SK-N-SH (cell line): ENCODE measurements at regions not wholly inside any gene's neighbourhood (a gene's known extent, or its start where the extent isn't known, plus 50 kb on each side); places are given as distances from the start of the nearest gene placed in this dataset.

ENCODE experiments used
- CTCF ChIA-PET: fragments of 300-600, 350-600 bp; formaldehyde crosslinking; extraction: SDS; loops from one replicate; lab custom pipeline; 2021; lab: Yijun Ruan, JAX
- POLR2A ChIA-PET: fragments of 350-600 bp; sonication (Branson Sonifier 250); formaldehyde crosslinking; extraction: SDS; loops from one replicate; lab custom pipeline; 2020; ENCODE audit warnings: antibody characterized with exemption, inconsistent platforms; lab: Yijun Ruan, JAX
- DNase-seq: peaks from one replicate; pipeline ENCODE4 v3.0.0; 2012
- H2AFZ ChIP-seq: fragments of 200-600 bp; sonication (generic); 2 replicates; pipeline ENCODE4 v1.8.1; 2016; ENCODE audit warnings: antibody characterized with exemption, mild to moderate bottlenecking, low read depth
- H3F3A ChIP-seq: fragments of 200-600 bp; sonication (generic); replicated peaks from 2 replicates; pipeline ENCODE3; 2016; ENCODE audit warnings: antibody characterized with exemption, mild to moderate bottlenecking; ENCODE audit not compliant: insufficient read depth
- H3K27ac ChIP-seq, 2 experiments: fragments of 200-500 bp in 1 of 2; fragments of 200-600 bp in 1 of 2; sonication (Bioruptor generic) in 1 of 2; sonication (generic), shearing (Covaris generic) in 1 of 2; 2 replicates each; pipeline versions ENCODE4 v1.5.1 to v1.6.1; 2014 to 2016; ENCODE audit warnings: low read depth in 2 of 2, inconsistent platforms in 1 of 2, low read length in 1 of 2, mild to moderate bottlenecking in 1 of 2, mixed read lengths in 1 of 2
- H3K27me3 ChIP-seq: fragments of 200-600 bp; sonication (generic), shearing (Covaris generic); 2 replicates; pipeline ENCODE4 v1.6.1; 2016; ENCODE audit warnings: mixed run types; ENCODE audit not compliant: insufficient read depth
- H3K36me3 ChIP-seq, 2 experiments: fragments of 200-500 bp in 1 of 2; fragments of 200-600 bp in 1 of 2; sonication (Bioruptor generic) in 1 of 2; sonication (generic) in 1 of 2; replicated peaks in 1 of 2; 2 replicates each; pipeline versions ENCODE3 to v1.5.1; 2014 to 2016; ENCODE audit warnings: low read length in 1 of 2, mild to moderate bottlenecking in 1 of 2; ENCODE audit not compliant: insufficient read depth in 2 of 2, control insufficient read depth in 1 of 2
- H3K4me1 ChIP-seq, 2 experiments: fragments of 200-500 bp in 1 of 2; fragments of 200-600 bp in 1 of 2; sonication (Bioruptor generic) in 1 of 2; sonication (generic), shearing (Covaris generic) in 1 of 2; 2 replicates each; pipeline versions ENCODE4 v1.5.1 to v1.6.1; 2014 to 2016; ENCODE audit warnings: low read depth in 1 of 2, low read length in 1 of 2, mixed run types in 1 of 2; ENCODE audit not compliant: insufficient read depth in 2 of 2, control insufficient read depth in 1 of 2
- H3K4me2 ChIP-seq: fragments of 200-600 bp; sonication (generic), shearing (Covaris generic); 2 replicates; pipeline ENCODE4 v1.6.1; 2017; ENCODE audit warnings: mixed run types
- H3K4me3 ChIP-seq, 2 experiments: fragments of 200-500 bp in 1 of 2; fragments of 200-600 bp in 1 of 2; sonication (Bioruptor generic) in 1 of 2; sonication (generic), shearing (Covaris generic) in 1 of 2; 2 replicates each; pipeline versions ENCODE4 v1.5.1 to v1.8.1; 2014 to 2016; ENCODE audit warnings: low read depth in 2 of 2, inconsistent platforms in 1 of 2, low read length in 1 of 2, mild to moderate bottlenecking in 1 of 2, mixed read lengths in 1 of 2, moderate library complexity in 1 of 2
- H3K79me2 ChIP-seq: fragments of 200-600 bp; sonication (generic); 2 replicates; pipeline ENCODE4 v1.8.1; 2017; ENCODE audit warnings: mild to moderate bottlenecking; ENCODE audit not compliant: insufficient read depth
- H3K9ac ChIP-seq: fragments of 200-600 bp; sonication (generic); 2 replicates; pipeline ENCODE4 v1.6.1; 2017; ENCODE audit warnings: mixed run types
- H3K9me2 ChIP-seq: fragments of 200-600 bp; sonication (generic); 2 replicates; pipeline ENCODE4 v1.6.1; 2017; ENCODE audit warnings: mixed run types
- H3K9me3 ChIP-seq: fragments of 200-600 bp; sonication (generic); 2 replicates; pipeline ENCODE4 v1.6.1; 2017; ENCODE audit warnings: mixed run types, mild to moderate bottlenecking, moderate library complexity
- H4K20me1 ChIP-seq: fragments of 200-600 bp; sonication (generic); 2 replicates; pipeline ENCODE4 v1.6.1; 2017; ENCODE audit warnings: mild to moderate bottlenecking, mixed run types; ENCODE audit not compliant: insufficient read depth
- CHD2 ChIP-seq: fragments of 150-350 bp; IDR thresholded peaks from 2 replicates; pipeline ENCODE4 v1.6.1; 2018; ENCODE audit warnings: low read length; ENCODE audit not compliant: partially characterized antibody
- CTCF ChIP-seq: fragments of 200-600 bp; sonication (generic); IDR thresholded peaks from 2 replicates; pipeline ENCODE4 v1.6.1; 2017; ENCODE audit warnings: antibody characterized with exemption, mild to moderate bottlenecking, moderate library complexity
- EZH2phosphoT487 ChIP-seq: fragments of 200-600 bp; sonication (generic); IDR thresholded peaks from 2 replicates; pipeline ENCODE4 v1.6.1; 2017; ENCODE audit warnings: low read depth, mixed run types, mild to moderate bottlenecking, antibody characterized with exemption, moderate library complexity, borderline replicate concordance
- FOSL2 ChIP-seq: IDR thresholded peaks from 2 replicates; pipeline ENCODE4 v1.4.0; 2012; ENCODE audit warnings: low read depth, mild to moderate bottlenecking, moderate library complexity, borderline replicate concordance
- FOXJ3 ChIP-seq: sonication (generic); formaldehyde crosslinking; IDR thresholded peaks from 2 replicates; pipeline ENCODE4 v1.5.1; 2020; ENCODE audit warnings: mild to moderate bottlenecking, missing genetic modification reagents
- FOXM1 ChIP-seq: IDR thresholded peaks from 2 replicates; pipeline ENCODE4 v1.4.0; 2012; ENCODE audit warnings: low read depth, mild to moderate bottlenecking
- GATA2 ChIP-seq: sonication (generic); formaldehyde crosslinking; IDR thresholded peaks from 2 replicates; pipeline ENCODE4 v1.5.0; 2020; ENCODE audit warnings: mild to moderate bottlenecking, missing genetic modification reagents
- JUND ChIP-seq: IDR thresholded peaks from 2 replicates; pipeline ENCODE4 v1.4.0; 2012
- MXI1 ChIP-seq: IDR thresholded peaks from 2 replicates; pipeline ENCODE4 v1.6.1; 2012; ENCODE audit warnings: mild to moderate bottlenecking, low read depth, low read length, improper control_type of control experiment
- NFIC ChIP-seq: IDR thresholded peaks from 2 replicates; pipeline ENCODE4 v1.4.0; 2012; ENCODE audit warnings: borderline replicate concordance
- PBX3 ChIP-seq: IDR thresholded peaks from 2 replicates; pipeline ENCODE4; 2012
- RAD21 ChIP-seq: IDR thresholded peaks from 2 replicates; pipeline ENCODE4 v1.6.1; 2012; ENCODE audit warnings: mild to moderate bottlenecking, low read length
- RCOR1 ChIP-seq: fragments of 150-350 bp; IDR thresholded peaks from 2 replicates; pipeline ENCODE4 v1.6.1; 2017; ENCODE audit warnings: antibody characterized with exemption, low read length
- REST ChIP-seq: IDR thresholded peaks from 2 replicates; pipeline ENCODE4 v1.6.1; 2012; ENCODE audit warnings: mild to moderate bottlenecking, low read depth, low read length, moderate library complexity
- RFX5 ChIP-seq: IDR thresholded peaks from 2 replicates; pipeline ENCODE4 v1.6.1; 2012; ENCODE audit warnings: mild to moderate bottlenecking, improper control_type of control experiment, low read length
- RXRA ChIP-seq: IDR thresholded peaks from 2 replicates; pipeline ENCODE4 v1.4.0; 2012; ENCODE audit warnings: low read depth, mild to moderate bottlenecking, borderline replicate concordance
- SIN3A ChIP-seq: IDR thresholded peaks from 2 replicates; pipeline ENCODE4 v1.6.1; 2012; ENCODE audit warnings: low read depth, mild to moderate bottlenecking, low read length, moderate library complexity, borderline replicate concordance
- SMC3 ChIP-seq: IDR thresholded peaks from 2 replicates; pipeline ENCODE4 v1.6.1; 2012; ENCODE audit warnings: low read depth, low read length, improper control_type of control experiment
- TAF1 ChIP-seq: IDR thresholded peaks from 2 replicates; pipeline ENCODE4 v1.6.1; 2012; ENCODE audit warnings: low read depth, mild to moderate bottlenecking, low read length, moderate library complexity, borderline replicate concordance
- ZBTB33 ChIP-seq: IDR thresholded peaks from 2 replicates; pipeline ENCODE4 v1.4.0; 2012; ENCODE audit warnings: low read depth, borderline replicate concordance

- TF ChIP-seq SMC3: no peak
- TF ChIP-seq FOSL2: no peak
- TF ChIP-seq RAD21: no peak; the same call in 1 of the 2 replicates
- TF ChIP-seq REST: no peak
- peak; percentile 48 for TF ChIP-seq CHD2
- no peak for TF ChIP-seq TAF1
- TF ChIP-seq JUND: peak; percentile 27
- peak; percentile 72 for TF ChIP-seq FOXJ3 (CRISPR knock-in tag)
- TF ChIP-seq RXRA: no peak
- TF ChIP-seq FOXM1: no peak
- TF ChIP-seq PBX3: peak; percentile 60
- peak; percentile 77 for TF ChIP-seq GATA2 (CRISPR knock-in tag)
- TF ChIP-seq NFIC: no peak
- no peak for TF ChIP-seq EZH2phosphoT487
- no peak for TF ChIP-seq SIN3A
- no peak for TF ChIP-seq ZBTB33
- TF ChIP-seq, all 33 proteins: peak for 10
These were observed 516.7 kb downstream of the HDGFL1 start (continued) for GRCh38 chr6:23086100-23086499.

GRCh38 chr6:23087471-23087870 lies 518.1 kb downstream of the HDGFL1 start:
- no peaks in the 10 kb centered on the region for H3K27me3 ChIP-seq
- no peaks in the 10 kb centered on the region for H3F3A ChIP-seq
- H3K9me3 ChIP-seq: no peaks in the 10 kb centered on the region
- CTCF ChIA-PET: interaction anchor here (1.0 kb wide), 1 partner anchor 90 kb away, joined by 3 read pairs; no protein-coding TSS in a partner anchor
- TF ChIP-seq RFX5 (no peak), GATA2 (CRISPR knock-in tag) (no peak), CTCF (no peak), RAD21 (no peak), MXI1 (no peak), RCOR1 (no peak)
- TF ChIP-seq, all 33 proteins: peak for 0
- Histone ChIP-seq H3K9ac (no peak overlapping the region), H3K79me2 (no peaks in the 10 kb centered on the region), H4K20me1 (no peaks in the 10 kb centered on the region), H3K4me3 (no peak overlapping the region), H2AFZ (no peak overlapping the region), H3K4me2 (no peak overlapping the region), H3K9me2 (no peaks in the 10 kb centered on the region), H3K36me3 (no peaks in the 10 kb centered on the region), H3K27ac (peak overlapping the region in 1 of 2 experiments; percentile 28; a peak in 2 of 4 replicates), H3K4me1 (peaks cover 0 to 6% of the 10 kb centered on the region in 2 experiments; a peak in 2 of 4 replicates)
- POLR2A ChIA-PET: no interaction called here
- no peak for DNase-seq
